Left cardiac atrium (tissue), 4 donors: ENCODE measurements at regions not wholly inside any gene's neighbourhood (a gene's known extent, or its start where the extent isn't known, plus 50 kb on each side); places are given as distances from the start of the nearest gene placed in this dataset.
"Not testable (repeated sequence)": the region's sequence is repeated elsewhere in the genome, so short reads cannot be mapped to it uniquely, and the experiment has no call there.

ENCODE experiments used
- ATAC-seq, 2 donors: fragments of 200-7000 bp; cut with Tn5 transposase; one replicate each; pipeline ENCODE4 v1.9.1; 2020; ENCODE audit warnings: mild to moderate bottlenecking in 2 of 2, moderate library complexity in 2 of 2
- DNase-seq: peaks from one replicate; pipeline ENCODE4 v3.0.0-alpha.2; 2020
- intact Hi-C, 2 donors: fragments of 100-400 bp; cut with DNase I; formaldehyde crosslinking; loops; one replicate each; pipeline versions ENCODE4 v1.14.1 to v1.15.1; 2022 to 2023
- donor health status: DM: no; HTN: yes; CAD: no.
- donor health status: DM: no; HTN: yes; CAD: no; lungs with severe emphysema.
- donor health status: DM: yes; HTN: yes; CAD: no.
- donor health status: Dilated cardiomyopathy.

- intact Hi-C loops, DNase-seq: not testable (repeated sequence)
- peak in 1 of 2 donors; percentile 46 for ATAC-seq
These were observed 56.2 kb downstream of the SPATA31A6 start for GRCh38 chr9:42239445-42240260.

GRCh38 chr9:42240261-42240579, 56.8 kb downstream of the SPATA31A6 start:
- DNase-seq, intact Hi-C loops: not testable (repeated sequence)
- ATAC-seq, result peak in 1 of 2 donors; percentile 50

DNA sequence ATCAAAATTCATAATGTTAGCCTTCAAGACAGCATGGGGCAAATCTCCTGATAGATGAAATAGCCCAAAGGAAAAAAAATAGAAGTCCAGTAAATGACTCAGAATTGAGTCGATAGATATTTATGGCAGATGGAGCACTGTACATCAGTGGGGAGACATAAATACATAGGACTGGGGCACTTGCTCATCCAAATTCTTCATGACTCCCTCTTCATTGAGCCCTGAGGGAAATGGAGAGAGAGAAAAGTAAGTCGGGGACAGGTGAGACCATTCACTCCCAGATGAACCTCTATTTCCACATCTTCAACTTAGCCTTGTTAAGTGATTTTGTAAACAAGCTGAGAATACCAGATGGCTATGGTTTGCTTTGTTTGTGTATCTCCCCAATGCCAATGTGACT, 59.8 kb downstream of the SPATA31A6 start:
- intact Hi-C loops, ATAC-seq, DNase-seq: not testable (repeated sequence)

DNA sequence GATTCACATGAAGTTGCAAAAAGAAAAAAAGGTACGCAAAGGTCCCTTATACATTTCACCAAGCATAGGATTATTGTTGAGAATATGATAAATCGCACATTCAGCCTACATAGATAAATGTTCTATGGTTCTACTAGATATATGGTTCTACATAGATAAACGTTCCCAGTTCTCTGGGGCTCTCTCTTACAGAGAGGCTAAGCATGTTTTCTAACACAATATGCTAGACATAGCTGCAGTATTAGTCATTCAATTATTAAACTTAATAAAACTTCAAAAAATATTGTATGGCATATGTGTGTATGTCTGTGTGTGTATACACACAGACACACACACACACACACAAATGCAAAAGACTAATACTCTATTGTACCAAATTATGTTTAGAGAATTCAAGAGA, 60.4 kb downstream of the SPATA31A6 start:
- intact Hi-C loops, ATAC-seq, DNase-seq: not testable (repeated sequence)

DNA sequence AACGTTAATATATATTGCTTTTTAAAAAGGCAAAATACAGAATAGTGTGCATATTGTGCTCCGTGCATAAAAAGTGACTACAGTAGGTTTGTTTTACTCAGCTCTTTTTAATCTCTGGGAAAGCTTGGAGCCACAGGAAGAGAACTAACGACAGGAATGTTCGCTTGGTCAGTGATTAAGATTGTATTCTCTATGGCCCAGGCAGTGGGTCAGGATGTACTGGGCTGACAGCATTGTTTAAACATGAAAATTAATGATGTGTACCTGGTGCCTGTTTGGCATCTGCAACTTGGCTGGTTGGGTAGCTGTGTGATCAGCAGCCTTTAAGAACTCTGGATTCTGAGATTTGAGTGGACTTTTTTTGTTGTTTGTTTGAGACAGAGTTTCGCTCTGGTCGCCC, 85.3 kb downstream of the SPATA31A6 start:
- DNase-seq, intact Hi-C loops, ATAC-seq: not testable (repeated sequence)

DNA sequence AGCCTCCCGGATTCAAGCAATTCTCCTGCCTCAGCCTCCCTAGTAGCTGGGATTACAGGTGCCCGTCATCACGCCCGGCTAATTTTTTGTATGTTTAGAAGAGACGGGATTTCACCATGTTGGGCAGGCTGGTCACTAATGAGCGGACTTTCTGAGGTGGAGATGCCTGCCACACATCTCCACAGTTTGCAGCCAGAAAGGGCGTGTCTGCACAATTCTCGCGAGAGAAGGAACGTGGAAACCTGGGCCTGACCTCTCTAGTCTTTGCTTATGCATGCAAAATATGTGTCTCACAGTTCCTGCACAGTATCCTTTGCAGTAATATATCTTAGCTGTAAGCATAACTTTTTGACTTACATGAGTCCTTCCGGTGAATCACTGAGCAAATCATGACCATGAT, 85.7 kb downstream of the SPATA31A6 start:
- DNase-seq, intact Hi-C loops, ATAC-seq: not testable (repeated sequence)

GRCh38 chr9:42273191-42273590, 89.7 kb downstream of the SPATA31A6 start:
- intact Hi-C loops, DNase-seq, ATAC-seq: not testable (repeated sequence)

DNA sequence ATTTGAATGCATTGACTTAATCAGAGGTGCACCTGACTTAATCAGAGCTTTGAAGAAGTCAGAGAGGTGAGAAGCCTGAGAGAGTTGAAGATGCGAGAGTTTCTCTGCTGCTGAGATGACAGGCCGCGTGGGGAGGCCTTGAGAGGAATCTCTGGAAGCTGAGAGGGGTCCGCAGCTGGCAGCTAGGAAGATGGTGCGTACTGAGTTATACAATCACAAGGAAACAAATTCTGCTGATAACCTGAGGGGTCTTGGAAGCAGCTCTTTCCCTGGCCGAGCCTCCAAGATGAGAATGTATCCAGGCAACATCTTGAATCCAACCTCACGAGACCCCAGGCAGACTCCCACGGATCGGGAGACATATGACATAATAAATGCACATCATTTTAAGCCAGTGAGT, 91.7 kb downstream of the SPATA31A6 start:
- intact Hi-C loops, result no loop called here
- ATAC-seq (no peak), DNase-seq (no peak)

DNA sequence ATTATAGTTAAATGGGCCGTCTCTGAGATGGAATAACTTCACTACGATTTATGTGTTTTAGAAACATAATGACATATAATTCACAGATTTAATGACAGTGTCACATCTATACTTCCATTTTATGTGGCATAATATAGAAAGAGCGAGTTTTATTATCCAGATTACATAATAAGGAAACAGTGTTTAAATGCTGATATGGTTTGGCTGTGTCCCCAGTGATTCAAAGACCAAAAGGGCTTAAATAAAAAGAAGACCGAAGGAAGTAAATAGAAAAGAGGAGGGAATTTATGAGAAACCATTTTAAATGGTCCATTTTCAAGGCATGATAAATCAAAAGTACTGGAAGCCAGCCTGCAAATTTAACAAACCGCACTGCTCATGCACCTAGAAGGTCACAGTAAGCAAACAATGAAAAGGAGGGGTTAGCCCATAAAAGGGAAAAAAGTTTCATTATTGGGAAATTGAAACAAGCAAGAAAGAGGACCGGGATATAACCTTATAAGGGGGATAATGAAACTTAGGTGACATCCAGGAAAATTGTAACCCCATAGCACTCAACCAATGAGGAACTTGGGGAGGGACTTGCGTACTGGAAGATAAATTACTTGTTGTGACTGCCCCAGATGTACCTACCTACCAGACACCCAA, 99.2 kb downstream of the SPATA31A6 start:
- intact Hi-C loops, DNase-seq, ATAC-seq: not testable (repeated sequence)

DNA sequence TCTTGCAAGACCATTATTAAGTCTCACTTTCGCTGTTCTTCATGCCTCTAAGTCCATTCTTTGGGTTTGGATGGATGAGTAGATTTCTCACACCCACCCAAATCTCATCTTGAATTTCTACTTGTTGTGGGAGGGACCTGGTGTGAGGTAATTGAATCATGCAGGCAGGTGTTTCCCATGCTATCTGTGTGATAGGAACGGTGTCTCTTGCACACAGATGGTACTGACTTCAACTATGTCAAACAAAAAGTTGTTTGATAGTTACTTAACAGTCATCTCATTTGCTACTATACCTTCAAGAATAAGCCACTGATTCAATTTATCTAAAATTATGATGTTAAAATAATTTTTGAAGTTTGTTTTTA, 99.7 kb downstream of the SPATA31A6 start:
- ATAC-seq, intact Hi-C loops, DNase-seq: not testable (repeated sequence)

DNA sequence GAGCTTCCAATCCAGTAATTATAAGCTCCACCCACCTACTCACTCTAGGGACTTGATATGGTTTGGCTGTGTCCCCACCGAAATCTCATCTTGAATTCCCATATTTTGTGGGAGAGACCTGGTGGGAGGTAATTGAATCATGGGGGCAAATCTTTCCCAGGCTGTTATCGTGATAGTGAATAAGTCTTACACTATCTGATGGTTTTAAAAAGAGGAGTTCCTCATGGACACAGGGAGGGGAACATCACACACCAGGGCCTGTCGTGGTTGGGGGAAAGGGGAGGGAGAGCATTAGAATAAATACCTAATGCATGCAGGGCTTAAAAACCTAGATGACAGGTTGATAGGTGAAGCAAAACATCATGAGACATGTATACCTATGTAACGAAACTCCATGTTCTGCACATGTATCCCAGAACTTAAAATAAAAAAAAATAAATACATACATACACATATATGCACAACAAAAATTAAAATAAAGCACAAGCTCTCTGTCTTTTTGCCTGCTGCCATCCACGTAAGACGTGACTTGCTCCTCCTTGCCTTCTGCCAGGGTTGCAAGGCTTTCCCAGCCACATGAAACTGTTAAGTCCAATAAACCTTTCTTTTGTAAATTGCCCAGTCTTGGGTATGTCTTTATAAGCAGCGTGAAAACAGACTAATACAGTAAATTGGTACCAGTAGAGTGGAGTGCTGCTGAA, 102.8 kb downstream of the SPATA31A6 start:
- DNase-seq, intact Hi-C loops, ATAC-seq: not testable (repeated sequence)

DNA sequence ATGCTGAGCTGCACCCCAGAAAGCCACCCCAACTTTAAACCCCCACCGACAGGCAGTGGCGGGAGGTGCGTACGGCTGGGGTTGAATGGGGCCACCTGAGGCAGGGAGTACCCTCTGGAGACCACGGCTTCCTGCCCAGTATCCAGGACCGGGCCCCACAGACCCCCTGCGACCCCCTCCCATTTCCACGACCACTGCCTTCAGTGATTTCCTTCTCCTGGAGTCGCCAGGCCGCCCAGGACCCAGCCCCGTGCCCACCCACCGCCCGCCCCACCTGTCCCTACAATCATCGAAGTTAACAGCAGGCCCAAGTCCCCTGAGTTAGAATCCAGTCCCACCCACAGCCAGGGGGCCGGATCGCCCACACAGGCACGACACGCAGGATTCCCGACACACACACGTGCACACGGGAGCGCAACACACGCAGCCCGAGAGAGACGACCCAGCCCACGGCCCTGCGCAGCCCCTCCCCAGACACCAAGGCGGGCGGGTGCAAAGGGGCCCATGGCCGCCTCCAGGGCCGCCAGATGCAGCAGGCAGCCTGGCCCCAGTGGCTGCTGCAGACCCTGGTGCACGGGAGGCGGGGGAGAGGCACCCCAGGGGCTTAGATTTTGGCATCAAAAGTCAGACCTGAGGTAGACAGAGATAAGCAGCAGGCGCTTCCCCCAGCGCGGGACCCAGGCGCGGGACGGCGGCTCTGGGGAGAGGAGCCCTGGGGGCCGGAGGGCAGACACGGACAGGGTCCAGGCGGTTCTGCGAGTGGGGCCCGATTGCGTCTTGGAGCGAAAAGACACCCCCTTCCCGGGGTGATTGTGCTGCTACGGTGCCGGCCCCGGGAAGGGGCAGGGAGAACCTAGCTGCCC, 104.8 kb downstream of the SPATA31A6 start:
- intact Hi-C loops, DNase-seq: not testable (repeated sequence)

GRCh38 chr9:42288865-42289229, 105.4 kb downstream of the SPATA31A6 start:
- intact Hi-C loops, result not testable (repeated sequence)
- peak in 1 of 2 donors; percentile 15 for ATAC-seq

More for the DNA sequence above, 104.8 kb downstream of the SPATA31A6 start:
- peak in 1 of 2 donors; percentile 54 for ATAC-seq

GRCh38 chr9:42300124-42300523, 116.7 kb downstream of the SPATA31A6 start:
- ATAC-seq, intact Hi-C loops, DNase-seq: not testable (repeated sequence)

More at GRCh38 chr9:42288865-42289229, 105.4 kb downstream of the SPATA31A6 start:
- not testable (repeated sequence) for DNase-seq

DNA sequence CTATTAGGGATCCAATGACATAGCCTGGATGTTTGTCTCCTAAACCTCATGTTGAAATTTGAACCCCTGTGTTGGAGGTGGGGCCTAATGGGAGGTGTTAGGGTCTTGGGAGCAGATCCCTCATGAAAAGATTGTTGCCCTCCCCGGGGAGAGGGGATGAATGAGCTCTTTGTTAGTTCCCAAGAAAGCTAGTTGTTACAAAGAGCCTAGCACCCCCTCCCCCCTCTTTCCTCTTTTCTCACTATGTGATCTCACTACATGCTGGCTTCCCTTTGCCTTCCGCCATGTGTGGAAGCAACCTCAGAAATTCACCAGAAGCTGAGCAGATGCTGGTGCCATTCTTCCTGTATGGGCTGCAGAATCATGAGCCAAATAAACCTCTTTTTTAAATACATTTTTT, 123.2 kb downstream of the SPATA31A6 start:
- DNase-seq, ATAC-seq, intact Hi-C loops: not testable (repeated sequence)

GRCh38 chr9:42307449-42307848, 124.0 kb downstream of the SPATA31A6 start:
- ATAC-seq, intact Hi-C loops, DNase-seq: not testable (repeated sequence)

DNA sequence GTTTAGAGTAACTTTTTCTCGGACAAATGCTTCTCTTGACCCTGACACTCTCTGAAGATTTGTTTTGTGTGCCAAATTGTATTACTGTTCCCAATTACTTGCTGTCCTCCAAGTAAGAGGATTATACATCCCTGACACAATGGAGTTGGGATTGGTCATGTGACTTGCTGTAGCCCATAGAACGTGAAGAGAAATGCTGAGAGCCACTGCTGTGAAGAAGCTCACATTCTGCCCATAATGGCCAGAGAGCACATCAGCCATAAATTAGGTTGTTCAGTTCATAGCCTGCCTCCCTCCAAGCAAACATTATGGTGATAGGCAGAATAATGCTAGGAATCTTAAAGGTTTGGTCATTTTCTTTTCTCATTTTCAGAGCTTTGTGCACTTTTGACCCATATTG, 127.5 kb downstream of the SPATA31A6 start:
- ATAC-seq, DNase-seq, intact Hi-C loops: not testable (repeated sequence)

GRCh38 chr9:42316026-42316425, 132.6 kb downstream of the SPATA31A6 start:
- ATAC-seq, intact Hi-C loops, DNase-seq: not testable (repeated sequence)

DNA sequence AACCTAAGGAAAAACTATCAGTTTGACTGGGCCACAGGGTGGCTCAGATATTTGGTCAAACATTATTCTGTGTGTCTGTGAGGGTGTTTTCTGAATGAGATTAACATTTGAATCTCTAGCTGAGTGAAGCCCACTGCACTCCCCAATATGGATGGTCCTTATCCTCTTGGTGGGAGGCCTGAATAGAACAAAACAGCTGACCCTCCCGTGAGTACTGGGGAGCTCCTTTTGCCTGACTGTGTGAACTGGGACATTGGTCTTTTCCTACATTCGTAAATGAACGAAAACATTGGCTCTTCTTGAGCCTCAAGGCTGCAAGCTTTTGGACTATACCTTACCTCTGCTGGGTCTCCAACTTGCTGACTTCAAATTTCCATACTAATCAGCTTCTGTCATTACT, 134.2 kb downstream of the SPATA31A6 start:
- DNase-seq, intact Hi-C loops, ATAC-seq: not testable (repeated sequence)
